A172 (cell line): ENCODE measurements at regions not wholly inside any gene's neighbourhood (a gene's known extent, or its start where the extent isn't known, plus 50 kb on each side); places are given as distances from the start of the nearest gene placed in this dataset.
A peak's percentile ranks its signal among the peaks of the same experiment; 100 is the strongest.

Source experiments
- DNase-seq: peaks from one replicate; pipeline ENCODE4 v3.0.0-alpha.2; 2015; ENCODE audit warnings: low spot score

- no peak for DNase-seq
Measured at GRCh38 chr1:204736836-204737235, 51.3 kb upstream of the LRRN2 start.

- DNase-seq: no peak
Measured at GRCh38 chr1:204738506-204738905, 53.0 kb upstream of the LRRN2 start.

- no peak for DNase-seq
Measured at GRCh38 chr1:204740354-204740753, 54.8 kb upstream of the LRRN2 start.

- DNase-seq: no peak
Measured at GRCh38 chr1:204741440-204741839, 55.9 kb upstream of the LRRN2 start.

- DNase-seq: no peak
Measured at GRCh38 chr1:204742676-204743251, 57.2 kb upstream of the LRRN2 start.

GRCh38 chr1:204744107-204744779, 58.7 kb upstream of the LRRN2 start:
- no peak for DNase-seq

- DNase-seq: peak; percentile 66
Measured at GRCh38 chr1:204746838-204747442, 61.4 kb upstream of the LRRN2 start.

- DNase-seq: no peak
Measured at GRCh38 chr1:204751480-204751879, 65.9 kb upstream of the LRRN2 start.

GRCh38 chr1:204751883-204752687, 66.5 kb upstream of the LRRN2 start:
- peak; percentile 31 for DNase-seq

- DNase-seq: no peak
Measured at GRCh38 chr1:204752688-204753040, 67.1 kb upstream of the LRRN2 start.

GRCh38 chr1:204754821-204755220, 69.3 kb upstream of the LRRN2 start:
- no peak for DNase-seq

GRCh38 chr1:204756349-204756748, 70.8 kb upstream of the LRRN2 start:
- no peak for DNase-seq

GRCh38 chr1:204756811-204757210, 71.3 kb upstream of the LRRN2 start:
- DNase-seq: no peak

- DNase-seq: no peak
Measured at GRCh38 chr1:204758601-204759000, 73.1 kb upstream of the LRRN2 start.

- no peak for DNase-seq
Measured at GRCh38 chr1:204760350-204760749, 74.8 kb upstream of the LRRN2 start.

- no peak for DNase-seq
Measured at GRCh38 chr1:204760757-204761156, 75.2 kb upstream of the LRRN2 start.

- DNase-seq: peak; percentile 85
Measured at GRCh38 chr1:204763773-204764427, 78.4 kb upstream of the LRRN2 start.

GRCh38 chr1:204769997-204770396, 84.5 kb upstream of the LRRN2 start:
- DNase-seq: no peak

- no peak for DNase-seq
Measured at GRCh38 chr1:204771358-204771757, 85.8 kb upstream of the LRRN2 start.

- no peak for DNase-seq
Measured at GRCh38 chr1:204773246-204773645, 87.7 kb upstream of the LRRN2 start.

GRCh38 chr1:204775546-204775945, 90.0 kb upstream of the LRRN2 start:
- DNase-seq: no peak

GRCh38 chr1:204777591-204777990, 92.1 kb upstream of the LRRN2 start:
- DNase-seq: peak; percentile 85
